GM12878 (cell line): ENCODE measurements at regions not wholly inside any gene's neighbourhood (a gene's known extent, or its start where the extent isn't known, plus 50 kb on each side); places are given as distances from the start of the nearest gene placed in this dataset.
"Not testable (repeated sequence)": the region's sequence is repeated elsewhere in the genome, so short reads cannot be mapped to it uniquely, and the experiment has no call there.

ENCODE experiments used
- ATAC-seq: fragments of 200-7000 bp; cut with Tn5 transposase; 3 replicates; pipeline ENCODE4 v1.9.1; 2020; ENCODE audit warnings: mild to moderate bottlenecking, moderate library complexity
- BruUV-seq: library from RNA; stranded (reverse); fragments of 400-500 nt; replicated peaks from 2 replicates; lab custom pipeline; 2021; lab: Mats Ljungman, UMichigan
- CTCF ChIA-PET: fragments of 300-600 bp; sonication (Branson Sonifier 250); formaldehyde crosslinking; extraction: SDS; loops from one replicate; lab custom pipeline; 2021; ENCODE audit warnings: inconsistent platforms; lab: Yijun Ruan, JAX
- POLR2A ChIA-PET: fragments of 350-600 bp; formaldehyde crosslinking; extraction: SDS; loops from one replicate; lab custom pipeline; 2021; ENCODE audit warnings: inconsistent platforms; lab: Charles Lee
- RAD21 ChIA-PET: fragments of 300-600 bp; sonication (Branson Sonifier 250); formaldehyde crosslinking; loops from one replicate; lab custom pipeline; 2023; ENCODE audit warnings: antibody characterized with exemption; ENCODE audit not compliant: unreplicated experiment; lab: Charles Lee
- SMC1A ChIA-PET: fragments of 300-600 bp; sonication (Branson Sonifier 250); formaldehyde crosslinking; loops from one replicate; lab custom pipeline; 2023; ENCODE audit not compliant: unreplicated experiment, uncharacterized antibody; lab: Charles Lee
- DNase-seq: peaks from one replicate; pipeline ENCODE4 v3.0.0-alpha.2; 2011; ENCODE audit warnings: low read depth, low spot score
- FAIRE-seq: peaks from 3 replicates; lab custom pipeline; 2011; peaks lifted over from hg19 to GRCh38; lab: Jason Lieb, UNC
- H2AFZ ChIP-seq: 2 replicates; pipeline ENCODE4 v1.6.0; 2011; ENCODE audit warnings: low read depth, low read length, control low read depth; ENCODE audit not compliant: control insufficient read depth
- H3K27ac ChIP-seq: 2 replicates; pipeline ENCODE4 v1.5.1; 2011; ENCODE audit warnings: control low read depth; ENCODE audit not compliant: control insufficient read depth, insufficient read depth
- H3K27me3 ChIP-seq, 2 experiments: replicated peaks in 1 of 2; 2 replicates each; pipeline versions ENCODE4 v1.6.0 to v1.6.1; 2011; ENCODE audit warnings: low read length in 1 of 2; ENCODE audit not compliant: control insufficient read depth in 2 of 2, insufficient read depth in 2 of 2
- H3K36me3 ChIP-seq, 2 experiments: 2 replicates each; pipeline ENCODE4 v1.5.1; 2011; ENCODE audit warnings: low read length in 1 of 2; ENCODE audit not compliant: control insufficient read depth in 2 of 2, insufficient read depth in 2 of 2
- H3K4me1 ChIP-seq: 2 replicates; pipeline ENCODE4 v1.6.1; 2011; ENCODE audit warnings: mild to moderate bottlenecking, low read length, moderate library complexity, mixed read lengths; ENCODE audit not compliant: control insufficient read depth, insufficient read depth
- H3K4me2 ChIP-seq: 2 replicates; pipeline ENCODE4 v1.6.0; 2011; ENCODE audit warnings: control low read depth; ENCODE audit not compliant: control insufficient read depth, insufficient read depth
- H3K4me3 ChIP-seq: fragments of 200-600 bp; sonication (generic); 2 replicates; pipeline ENCODE4 v1.5.1; 2016
- H3K79me2 ChIP-seq: 2 replicates; pipeline ENCODE4 v1.6.0; 2011; ENCODE audit warnings: low read length; ENCODE audit not compliant: control insufficient read depth, insufficient read depth
- H3K9ac ChIP-seq: 2 replicates; pipeline ENCODE4 v1.8.0; 2011; ENCODE audit warnings: low read length, control low read depth, mixed read lengths; ENCODE audit not compliant: control insufficient read depth, insufficient read depth
- H3K9me3 ChIP-seq: replicated peaks from 3 replicates; pipeline ENCODE4 v1.5.1; 2011; ENCODE audit warnings: mild to moderate bottlenecking, low read length; ENCODE audit not compliant: control insufficient read depth, insufficient read depth
- H4K20me1 ChIP-seq: 2 replicates; pipeline ENCODE4 v1.6.0; 2011; ENCODE audit not compliant: control insufficient read depth, insufficient read depth
- BCL11A ChIP-seq: IDR thresholded peaks from 2 replicates; pipeline ENCODE4 v1.6.1; 2011; ENCODE audit warnings: low read depth, low read length
- CHD1 ChIP-seq: IDR thresholded peaks from 2 replicates; pipeline ENCODE4 v1.6.1; 2012; ENCODE audit warnings: low read depth, low read length, improper control_type of control experiment
- NFYB ChIP-seq: IDR thresholded peaks from 2 replicates; pipeline ENCODE4 v1.6.1; 2011; ENCODE audit warnings: low read depth, mild to moderate bottlenecking, low read length, improper control_type of control experiment, moderate library complexity; ENCODE audit not compliant: insufficient read depth
- REST ChIP-seq: IDR thresholded peaks from 2 replicates; pipeline ENCODE4 v1.6.1; 2012; ENCODE audit warnings: mild to moderate bottlenecking, low read depth, low read length
- ZNF384 ChIP-seq: IDR thresholded peaks from 2 replicates; pipeline ENCODE4 v1.6.1; 2012; ENCODE audit warnings: low read depth, mild to moderate bottlenecking, low read length, improper control_type of control experiment, borderline replicate concordance
- WGBS: methylation state at CpG from one replicate; pipeline ENCODE4 v1.1.6; 2016; ENCODE audit warnings: low lambda C conversion rate; ENCODE audit not compliant: insufficient replicate concordance, insufficient coverage; ENCODE audit errors: missing lambda C conversion rate; 5-methylcytosine and 5-hydroxymethylcytosine counted together
- in situ Hi-C: fragments of 300-500 bp; cut with MboI; formaldehyde crosslinking; loops from 9 replicates; pipeline ENCODE4 v1.14.3; 2018; ENCODE audit warnings: mixed read lengths
- intact Hi-C: fragments of 100-400 bp; cut with micrococcal nuclease; formaldehyde crosslinking; loops from one replicate; pipeline ENCODE4 v1.14.2; 2022; ENCODE audit not compliant: unreplicated experiment

- 73% methylated on average over 3 of the region's 3 CpGs for WGBS
- Histone ChIP-seq H2AFZ (no peak overlapping the region), H3K79me2 (no peaks in the 10 kb centered on the region), H4K20me1 (no peaks in the 10 kb centered on the region), H3K4me1 (peaks cover 20% of the 10 kb centered on the region), H3K9me3 (peaks cover 16% of the 10 kb centered on the region; the same call in 2 of the 3 replicates), H3K36me3 (no peaks in the 10 kb centered on the region), H3K27ac (no peak overlapping the region), H3K27me3 (no peaks in the 10 kb centered on the region), H3K9ac (no peak overlapping the region), H3K4me3 (no peak overlapping the region), H3K4me2 (no peak overlapping the region)
- SMC1A ChIA-PET, result interaction anchor here (0.7 to 6.3 kb wide), 14 partner anchors 9 to 166 kb away, joined by 3 to 60 read pairs (median 6); partner anchors contain the start of gene NAMPT
- in situ Hi-C loops (loop anchor here (5.0 kb wide), 1 partner anchor 57 kb away; no protein-coding TSS in a partner anchor), intact Hi-C loops (no loop called here)
- no peak for FAIRE-seq
- TF ChIP-seq REST (no peak), CHD1 (no peak), ZNF384 (no peak), NFYB (no peak), BCL11A (no peak)
- RAD21 ChIA-PET, result interaction anchor here (3.0 to 5.6 kb wide), 3 partner anchors 15 to 165 kb away, joined by 11 to 87 read pairs (median 21); partner anchors contain the start of gene NAMPT
- ATAC-seq, result no peak
- POLR2A ChIA-PET, result interaction anchor here (1.1 to 6.3 kb wide), 5 partner anchors 13 to 64 kb away, joined by 3 to 47 read pairs (median 3); partner anchors contain the start of gene NAMPT
- no peak for DNase-seq
- no TSS peak for BruUV-seq
- CTCF ChIA-PET, result interaction anchor here (0.7 to 3.2 kb wide), 5 partner anchors 9 to 167 kb away, joined by 3 to 11 read pairs (median 4); no protein-coding TSS in a partner anchor
These were observed 59.4 kb upstream of the NAMPT start for GRCh38 chr7:106344211-106344610.

GRCh38 chr7:106342049-106342448 is 57.3 kb upstream of the NAMPT start:
- FAIRE-seq, H2AFZ ChIP-seq, H3K27ac ChIP-seq, H3K79me2 ChIP-seq, CTCF ChIA-PET, ATAC-seq, DNase-seq, H3K4me3 ChIP-seq, BruUV-seq, H3K4me2 ChIP-seq, POLR2A ChIA-PET, H3K9ac ChIP-seq, H3K36me3 ChIP-seq, H4K20me1 ChIP-seq, intact Hi-C loops, RAD21 ChIA-PET, H3K27me3 ChIP-seq: not testable (repeated sequence)
- SMC1A ChIA-PET, result interaction anchor here (2.3 kb wide), 1 partner anchor 52 kb away, joined by 7 read pairs; no protein-coding TSS in a partner anchor
- H3K9me3 ChIP-seq, result peaks cover 16% of the 10 kb centered on the region; the same call in 2 of the 3 replicates
- in situ Hi-C loops, result loop anchor here (5.0 kb wide), 1 partner anchor 55 kb away; no protein-coding TSS in a partner anchor
- peaks cover 13% of the 10 kb centered on the region for H3K4me1 ChIP-seq
- WGBS, result 22% methylated on average over 3 of the region's 3 CpGs

- H3K9ac ChIP-seq, H3K4me2 ChIP-seq, POLR2A ChIA-PET, intact Hi-C loops, H3K36me3 ChIP-seq, FAIRE-seq, RAD21 ChIA-PET, H2AFZ ChIP-seq, H3K4me1 ChIP-seq, BruUV-seq, H4K20me1 ChIP-seq, ATAC-seq, DNase-seq, H3K79me2 ChIP-seq, H3K4me3 ChIP-seq, H3K27me3 ChIP-seq, H3K27ac ChIP-seq: not testable (repeated sequence)
- WGBS, result 27% methylated on average over 3 of the region's 3 CpGs
- in situ Hi-C loops, result loop anchor here (5.0 kb wide), 1 partner anchor 53 kb away; no protein-coding TSS in a partner anchor
- ChIA-PET CTCF (interaction anchor here (0.8 to 1.3 kb wide), 3 partner anchors 8 to 122 kb away, joined by 4 to 5 read pairs (median 5); no protein-coding TSS in a partner anchor), SMC1A (interaction anchor here (0.7 to 1.2 kb wide), 2 partner anchors 10 to 49 kb away, joined by 3 read pairs; no protein-coding TSS in a partner anchor)
- peaks cover 16% of the 10 kb centered on the region; the same call in 2 of the 3 replicates for H3K9me3 ChIP-seq
These were observed 55.4 kb upstream of the NAMPT start for GRCh38 chr7:106340247-106340596.
